Endothelial cell of umbilical vein (primary cell): ENCODE measurements at regions not wholly inside any gene's neighbourhood (a gene's known extent, or its start where the extent isn't known, plus 50 kb on each side); places are given as distances from the start of the nearest gene placed in this dataset.

Source experiments
- BruUV-seq: library from RNA; stranded (reverse); fragments of 400-500 nt; replicated peaks from 2 replicates; lab custom pipeline; 2021; lab: Mats Ljungman, UMichigan
- CTCF ChIA-PET: fragments of 300-600, 350-600 bp; sonication (Branson Sonifier 250); formaldehyde crosslinking; loops from one replicate; lab custom pipeline; 2021; ENCODE audit warnings: antibody characterized with exemption, inconsistent platforms; lab: Charles Lee
- POLR2A ChIA-PET: fragments of 300-600, 350-600 bp; sonication (Branson Sonifier 250); formaldehyde crosslinking; loops from one replicate; lab custom pipeline; 2021; ENCODE audit warnings: antibody characterized with exemption, inconsistent platforms; lab: Charles Lee
- DNase-seq: peaks from one replicate; pipeline ENCODE4 v3.0.0-alpha.2; 2011; ENCODE audit warnings: low read depth, low spot score
- FAIRE-seq: peaks from 2 replicates; lab custom pipeline; 2011; peaks lifted over from hg19 to GRCh38; lab: Jason Lieb, UNC
- H2AFZ ChIP-seq: 2 replicates; pipeline ENCODE4 v1.6.0; 2012; ENCODE audit warnings: low read depth, low read length, control low read depth, inconsistent platforms
- H3K27ac ChIP-seq: 2 replicates; pipeline ENCODE4 v1.5.1; 2011; ENCODE audit warnings: low read depth, mild to moderate bottlenecking, control low read depth, low read length, moderate library complexity; ENCODE audit not compliant: insufficient read depth
- H3K27me3 ChIP-seq, 2 experiments: 2 replicates each; pipeline versions ENCODE4 v1.6.0 to v1.6.1; 2011; ENCODE audit warnings: low read length in 2 of 2, mixed read lengths in 1 of 2; ENCODE audit not compliant: control insufficient read depth in 2 of 2, insufficient read depth in 2 of 2
- H3K36me3 ChIP-seq, 2 experiments: 2 replicates in 1 of 2; 3 replicates in 1 of 2; pipeline ENCODE4 v1.5.1; 2011; ENCODE audit warnings: low read length in 2 of 2, mild to moderate bottlenecking in 1 of 2, moderate library complexity in 1 of 2; ENCODE audit not compliant: control insufficient read depth in 2 of 2, insufficient read depth in 2 of 2; ENCODE audit errors: extremely low read depth in 1 of 2
- H3K4me1 ChIP-seq: 3 replicates; pipeline ENCODE4 v1.5.1; 2011; ENCODE audit warnings: mild to moderate bottlenecking, low read length; ENCODE audit not compliant: control insufficient read depth, insufficient read depth; ENCODE audit errors: extremely low read depth
- H3K4me2 ChIP-seq: 2 replicates; pipeline ENCODE4 v1.6.1; 2011; ENCODE audit warnings: low read length, control low read depth, mixed read lengths; ENCODE audit not compliant: insufficient read depth
- H3K4me3 ChIP-seq, 3 experiments: fragments of 200-600 bp in 1 of 3; sonication (generic), shearing (Covaris generic) in 1 of 3; replicated peaks in 1 of 3; 2 replicates each; pipeline ENCODE4 v1.5.1; 2011 to 2016; ENCODE audit warnings: control low read depth in 3 of 3, low read length in 3 of 3, mild to moderate bottlenecking in 2 of 3, inconsistent platforms in 1 of 3, low read depth in 1 of 3, moderate library complexity in 1 of 3; ENCODE audit not compliant: insufficient read depth in 1 of 3
- H3K79me2 ChIP-seq: 2 replicates; pipeline ENCODE4 v1.6.0; 2012; ENCODE audit warnings: low read length, inconsistent platforms; ENCODE audit not compliant: control insufficient read depth, insufficient read depth
- H3K9ac ChIP-seq: replicated peaks from 2 replicates; pipeline ENCODE3; 2011; ENCODE audit warnings: low read length, control low read depth; ENCODE audit not compliant: insufficient read depth; ENCODE audit errors: extremely low read depth
- H3K9me1 ChIP-seq: replicated peaks from 3 replicates; pipeline ENCODE4 v1.6.0; 2011; ENCODE audit warnings: mild to moderate bottlenecking, low read length; ENCODE audit not compliant: control insufficient read depth, insufficient read depth; ENCODE audit errors: extremely low read depth
- H3K9me3 ChIP-seq: replicated peaks from 2 replicates; pipeline ENCODE4 v1.5.1; 2012; ENCODE audit warnings: low read length, inconsistent platforms; ENCODE audit not compliant: control insufficient read depth, insufficient read depth
- H4K20me1 ChIP-seq: replicated peaks from 2 replicates; pipeline ENCODE3; 2011; ENCODE audit warnings: mild to moderate bottlenecking, low read length; ENCODE audit not compliant: control insufficient read depth, insufficient read depth; ENCODE audit errors: extremely low read depth
- FOS ChIP-seq: IDR thresholded peaks from 2 replicates; pipeline ENCODE4 v1.6.1; 2011; ENCODE audit warnings: mild to moderate bottlenecking, low read length, moderate library complexity, borderline replicate concordance; ENCODE audit not compliant: insufficient read depth
- GATA2 ChIP-seq: IDR thresholded peaks from 2 replicates; pipeline ENCODE4 v1.7.0; 2011; ENCODE audit warnings: low read depth, mild to moderate bottlenecking, moderate library complexity, mixed read lengths, low read length; ENCODE audit not compliant: insufficient read length, insufficient read depth
- JUN ChIP-seq: IDR thresholded peaks from 2 replicates; pipeline ENCODE4 v1.6.1; 2011; ENCODE audit warnings: borderline replicate concordance, low read depth; ENCODE audit not compliant: insufficient read length, insufficient read depth
- MAX ChIP-seq: IDR thresholded peaks from 2 replicates; pipeline ENCODE4 v1.6.1; 2011; ENCODE audit not compliant: insufficient read depth, insufficient read length
- MYC ChIP-seq: IDR thresholded peaks from one replicate; pipeline ENCODE4 v1.6.1; 2011; ENCODE audit warnings: mild to moderate bottlenecking, low read depth, low read length
- POLR2AphosphoS5 ChIP-seq: IDR thresholded peaks from 2 replicates; pipeline ENCODE4 v1.6.1; 2012; ENCODE audit warnings: low read depth, mild to moderate bottlenecking, control low read depth, low read length, moderate library complexity; ENCODE audit not compliant: insufficient read depth
- dilution Hi-C: fragments of 300-500 bp; cut with MboI; formaldehyde crosslinking; loops from one replicate; pipeline ENCODE4 v1.15.0; 2019; ENCODE audit warnings: low sequenced_read_pairs; ENCODE audit not compliant: extremely low pct_ligation_motif_present
- intact Hi-C: fragments of 100-400 bp; cut with micrococcal nuclease; formaldehyde crosslinking; loops from one replicate; pipeline ENCODE4 v1.10.0; 2022
- TF ChIP-seq, protein P1 (sequence below), 2 donors: IDR thresholded peaks; 1 replicate in 1 of 2; 2 replicates in 1 of 2; pipeline ENCODE4 v1.5.1; 2011; ENCODE audit warnings: low read length in 2 of 2, mild to moderate bottlenecking in 2 of 2, moderate library complexity in 2 of 2, control low read depth in 1 of 2, inconsistent platforms in 1 of 2, low read depth in 1 of 2; ENCODE audit not compliant: insufficient read depth in 1 of 2; ENCODE audit errors: extremely low read depth in 1 of 2

- no peak for TF ChIP-seq GATA2
- TF ChIP-seq MYC, result no peak
- TF ChIP-seq FOS, result no peak
- TF ChIP-seq, protein P1, sequence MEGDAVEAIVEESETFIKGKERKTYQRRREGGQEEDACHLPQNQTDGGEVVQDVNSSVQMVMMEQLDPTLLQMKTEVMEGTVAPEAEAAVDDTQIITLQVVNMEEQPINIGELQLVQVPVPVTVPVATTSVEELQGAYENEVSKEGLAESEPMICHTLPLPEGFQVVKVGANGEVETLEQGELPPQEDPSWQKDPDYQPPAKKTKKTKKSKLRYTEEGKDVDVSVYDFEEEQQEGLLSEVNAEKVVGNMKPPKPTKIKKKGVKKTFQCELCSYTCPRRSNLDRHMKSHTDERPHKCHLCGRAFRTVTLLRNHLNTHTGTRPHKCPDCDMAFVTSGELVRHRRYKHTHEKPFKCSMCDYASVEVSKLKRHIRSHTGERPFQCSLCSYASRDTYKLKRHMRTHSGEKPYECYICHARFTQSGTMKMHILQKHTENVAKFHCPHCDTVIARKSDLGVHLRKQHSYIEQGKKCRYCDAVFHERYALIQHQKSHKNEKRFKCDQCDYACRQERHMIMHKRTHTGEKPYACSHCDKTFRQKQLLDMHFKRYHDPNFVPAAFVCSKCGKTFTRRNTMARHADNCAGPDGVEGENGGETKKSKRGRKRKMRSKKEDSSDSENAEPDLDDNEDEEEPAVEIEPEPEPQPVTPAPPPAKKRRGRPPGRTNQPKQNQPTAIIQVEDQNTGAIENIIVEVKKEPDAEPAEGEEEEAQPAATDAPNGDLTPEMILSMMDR (IDR thresholded peaks at IDR 0.05; ENCODE audit: extremely low read depth in 1 of 2, insufficient read depth in 1 of 2, low read depth in 1 of 2, low read length in 2 of 2), result no peak
- TF ChIP-seq MAX, result no peak
- TF ChIP-seq JUN, result no peak
- no peak for TF ChIP-seq POLR2AphosphoS5
- no peak overlapping the region for H3K4me2 ChIP-seq
- H4K20me1 ChIP-seq, result no peaks in the 10 kb centered on the region
- dilution Hi-C loops (no loop called here), intact Hi-C loops (loop anchor here (5.0 kb wide), 1 partner anchor 37 kb away; no protein-coding TSS in a partner anchor)
- DNase-seq, result no peak
- H3K9ac ChIP-seq, result no peak overlapping the region
- BruUV-seq, result no TSS peak
- no peaks in the 10 kb centered on the region for H3K36me3 ChIP-seq
- ChIA-PET CTCF (interaction anchor here (1.1 kb wide), 1 partner anchor 27 kb away, joined by 3 read pairs; no protein-coding TSS in a partner anchor), POLR2A (no interaction called here)
- H3K4me1 ChIP-seq, result no peaks in the 10 kb centered on the region
- H3K79me2 ChIP-seq, result no peaks in the 10 kb centered on the region
- FAIRE-seq, result no peak
- no peaks in the 10 kb centered on the region for H3K27me3 ChIP-seq
- H3K9me1 ChIP-seq, result no peaks in the 10 kb centered on the region
- H3K4me3 ChIP-seq, result no peak overlapping the region
- H3K9me3 ChIP-seq, result no peaks in the 10 kb centered on the region
- H2AFZ ChIP-seq, result no peak overlapping the region
- no peak overlapping the region for H3K27ac ChIP-seq
Measured at GRCh38 chr20:11849270-11849915, 68.3 kb upstream of the BTBD3 start.
